Lower leg skin (tissue), 4 donors: ENCODE measurements at regions not wholly inside any gene's neighbourhood (a gene's known extent, or its start where the extent isn't known, plus 50 kb on each side); places are given as distances from the start of the nearest gene placed in this dataset.

Experiments
- DNase-seq, 2 donors: peaks; one replicate each; pipeline ENCODE4 v3.0.0-alpha.2; 2019; ENCODE audit warnings: low spot score in 2 of 2
- H3K4me3 ChIP-seq: fragments of 200-600 bp; sonication (generic); 2 replicates; pipeline ENCODE4 v1.5.1; 2017; ENCODE audit warnings: mild to moderate bottlenecking, low read depth; ENCODE audit not compliant: poor library complexity, severe bottlenecking
- CTCF ChIP-seq, 3 donors: fragments of 450-650 bp; IDR thresholded peaks; one replicate each; pipeline ENCODE4 v1.5.1; 2016; ENCODE audit warnings: antibody characterized with exemption in 3 of 3, mild to moderate bottlenecking in 3 of 3, moderate library complexity in 2 of 3
- POLR2A ChIP-seq, 2 donors: fragments of 450-650 bp; IDR thresholded peaks; one replicate each; pipeline ENCODE4 v1.6.1; 2016 to 2017; ENCODE audit warnings: antibody characterized with exemption in 2 of 2, mild to moderate bottlenecking in 1 of 2, moderate library complexity in 1 of 2
- WGBS, 2 donors: methylation state at CpG; one replicate each; pipeline ENCODE4 v1.1.5; 2018; 5-methylcytosine and 5-hydroxymethylcytosine counted together
- intact Hi-C: fragments of 100-400 bp; cut with DNase I; formaldehyde crosslinking; loops from one replicate; pipeline ENCODE4 v1.15.0; 2023; ENCODE audit warnings: low total_unique reads

GRCh38 chr4:79181190-79181589 lies 144.7 kb downstream of the NAA11 start:
- WGBS, 2 donors = 81 to 92% methylated on average over 7 of the region's 7 CpGs
- intact Hi-C loops = no loop called here
- TF ChIP-seq CTCF (IDR thresholded peaks at IDR 0.05) (no peak), POLR2A (IDR thresholded peaks at IDR 0.05) (no peak)
- H3K4me3 ChIP-seq = no peak overlapping the region
- no peak for DNase-seq

GRCh38 chr4:79178760-79179159 lies 147.1 kb downstream of the NAA11 start:
- DNase-seq = peak in 1 of 2 donors; percentile 14
- TF ChIP-seq POLR2A (IDR thresholded peaks at IDR 0.05) (no peak), CTCF (IDR thresholded peaks at IDR 0.05) (no peak)
- intact Hi-C loops = no loop called here

GRCh38 chr4:79177388-79177787 lies 148.5 kb downstream of the NAA11 start:
- no peak overlapping the region for H3K4me3 ChIP-seq
- TF ChIP-seq POLR2A (IDR thresholded peaks at IDR 0.05) = no peak
- no peak for TF ChIP-seq CTCF (IDR thresholded peaks at IDR 0.05)
- intact Hi-C loops = no loop called here
- DNase-seq = no peak

More at GRCh38 chr4:79178760-79179159, 147.1 kb downstream of the NAA11 start:
- H3K4me3 ChIP-seq = no peak overlapping the region

GRCh38 chr4:79176351-79176750 lies 149.5 kb downstream of the NAA11 start:
- no peak for TF ChIP-seq POLR2A (IDR thresholded peaks at IDR 0.05)
- no peak for TF ChIP-seq CTCF (IDR thresholded peaks at IDR 0.05)
- H3K4me3 ChIP-seq = no peak overlapping the region
- intact Hi-C loops = no loop called here
- no peak for DNase-seq
- WGBS, 2 donors = 53 to 62% methylated on average over 4 of the region's 4 CpGs

- no peak for DNase-seq
- H3K4me3 ChIP-seq = no peak overlapping the region
- intact Hi-C loops = no loop called here
- TF ChIP-seq CTCF (IDR thresholded peaks at IDR 0.05) = no peak
- no peak for TF ChIP-seq POLR2A (IDR thresholded peaks at IDR 0.05)
Measured at GRCh38 chr4:79175716-79176115, 150.1 kb downstream of the NAA11 start.

- TF ChIP-seq CTCF (IDR thresholded peaks at IDR 0.05) (no peak), POLR2A (IDR thresholded peaks at IDR 0.05) (no peak)
- WGBS, 2 donors = 81 to 85% methylated on average over 2 of the region's 2 CpGs
- intact Hi-C loops = no loop called here
- H3K4me3 ChIP-seq = no peak overlapping the region
- DNase-seq = no peak
Measured at GRCh38 chr4:79174490-79175252, 151.2 kb downstream of the NAA11 start.
